GM19468 (cell line): ENCODE measurements at regions not wholly inside any gene's neighbourhood (a gene's known extent, or its start where the extent isn't known, plus 50 kb on each side); places are given as distances from the start of the nearest gene placed in this dataset.

ENCODE experiments used
- ATAC-seq: cut with Tn5 transposase; IDR thresholded peaks from one replicate; pipeline ENCODE4 v1.9.1; 2021; ENCODE audit warnings: mild to moderate bottlenecking, moderate library complexity, moderate number of reproducible peaks; ENCODE audit not compliant: unreplicated experiment; ENCODE audit errors: extremely low read depth

GRCh38 chrX:135632353-135632752 lies 81.1 kb upstream of the CT45A1 start:
- no peak for ATAC-seq

- no peak for ATAC-seq
Observed at GRCh38 chrX:135639066-135639780, 74.2 kb upstream of the CT45A1 start.

- ATAC-seq: no peak
Observed at GRCh38 chrX:135643916-135644315, 69.5 kb upstream of the CT45A1 start.

- ATAC-seq: no peak
Observed at GRCh38 chrX:135644624-135645023, 68.8 kb upstream of the CT45A1 start.

- ATAC-seq: no peak
Observed at GRCh38 chrX:135649029-135649428, 64.4 kb upstream of the CT45A1 start.

GRCh38 chrX:135649561-135649960 lies 63.9 kb upstream of the CT45A1 start:
- ATAC-seq: no peak

- ATAC-seq: no peak
Observed at GRCh38 chrX:135651647-135652295, 61.7 kb upstream of the CT45A1 start.

GRCh38 chrX:135652602-135653001 lies 60.8 kb upstream of the CT45A1 start:
- no peak for ATAC-seq

GRCh38 chrX:135657952-135658654 lies 55.3 kb upstream of the CT45A1 start:
- peak; percentile 26 for ATAC-seq
